Lower leg skin (tissue), 4 donors: ENCODE measurements at regions not wholly inside any gene's neighbourhood (a gene's known extent, or its start where the extent isn't known, plus 50 kb on each side); places are given as distances from the start of the nearest gene placed in this dataset.

Experiments
- DNase-seq, 2 donors: peaks; one replicate each; pipeline ENCODE4 v3.0.0-alpha.2; 2019; ENCODE audit warnings: low spot score in 2 of 2
- H3K4me3 ChIP-seq: fragments of 200-600 bp; sonication (generic); 2 replicates; pipeline ENCODE4 v1.5.1; 2017; ENCODE audit warnings: mild to moderate bottlenecking, low read depth; ENCODE audit not compliant: poor library complexity, severe bottlenecking
- POLR2A ChIP-seq, 2 donors: fragments of 450-650 bp; IDR thresholded peaks; one replicate each; pipeline ENCODE4 v1.6.1; 2016 to 2017; ENCODE audit warnings: antibody characterized with exemption in 2 of 2, mild to moderate bottlenecking in 1 of 2, moderate library complexity in 1 of 2
- WGBS, 2 donors: methylation state at CpG; one replicate each; pipeline ENCODE4 v1.1.5; 2018; 5-methylcytosine and 5-hydroxymethylcytosine counted together
- intact Hi-C: fragments of 100-400 bp; cut with DNase I; formaldehyde crosslinking; loops from one replicate; pipeline ENCODE4 v1.15.0; 2023; ENCODE audit warnings: low total_unique reads
- TF ChIP-seq, protein P1 (sequence below), 3 donors: fragments of 450-650 bp; IDR thresholded peaks; one replicate each; pipeline ENCODE4 v1.5.1; 2016; ENCODE audit warnings: antibody characterized with exemption in 3 of 3, mild to moderate bottlenecking in 3 of 3, moderate library complexity in 2 of 3

DNA sequence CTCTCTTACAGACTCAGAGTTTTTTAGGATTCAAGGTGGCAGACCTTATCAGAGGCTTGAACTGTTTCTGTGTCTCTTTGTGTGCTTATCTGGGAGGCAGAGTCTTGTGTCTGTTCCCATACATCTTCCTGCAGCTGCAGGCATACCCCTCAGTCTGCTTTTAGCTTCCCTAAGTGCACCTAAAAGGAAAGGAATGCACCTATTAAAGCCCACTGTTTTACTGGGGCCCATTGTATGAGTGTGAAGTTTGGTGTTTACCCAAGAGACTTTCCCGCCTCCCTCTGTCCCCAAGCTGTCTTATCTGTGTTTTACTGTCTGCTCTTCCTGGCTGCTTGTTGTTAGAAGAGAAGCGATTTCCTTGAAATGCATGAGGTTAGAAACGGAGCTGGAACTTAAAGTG is 1757.3 kb upstream of the PIK3C3 start:
- DNase-seq = no peak
- no peak for TF ChIP-seq POLR2A (IDR thresholded peaks at IDR 0.05)
- TF ChIP-seq, protein P1, sequence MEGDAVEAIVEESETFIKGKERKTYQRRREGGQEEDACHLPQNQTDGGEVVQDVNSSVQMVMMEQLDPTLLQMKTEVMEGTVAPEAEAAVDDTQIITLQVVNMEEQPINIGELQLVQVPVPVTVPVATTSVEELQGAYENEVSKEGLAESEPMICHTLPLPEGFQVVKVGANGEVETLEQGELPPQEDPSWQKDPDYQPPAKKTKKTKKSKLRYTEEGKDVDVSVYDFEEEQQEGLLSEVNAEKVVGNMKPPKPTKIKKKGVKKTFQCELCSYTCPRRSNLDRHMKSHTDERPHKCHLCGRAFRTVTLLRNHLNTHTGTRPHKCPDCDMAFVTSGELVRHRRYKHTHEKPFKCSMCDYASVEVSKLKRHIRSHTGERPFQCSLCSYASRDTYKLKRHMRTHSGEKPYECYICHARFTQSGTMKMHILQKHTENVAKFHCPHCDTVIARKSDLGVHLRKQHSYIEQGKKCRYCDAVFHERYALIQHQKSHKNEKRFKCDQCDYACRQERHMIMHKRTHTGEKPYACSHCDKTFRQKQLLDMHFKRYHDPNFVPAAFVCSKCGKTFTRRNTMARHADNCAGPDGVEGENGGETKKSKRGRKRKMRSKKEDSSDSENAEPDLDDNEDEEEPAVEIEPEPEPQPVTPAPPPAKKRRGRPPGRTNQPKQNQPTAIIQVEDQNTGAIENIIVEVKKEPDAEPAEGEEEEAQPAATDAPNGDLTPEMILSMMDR (IDR thresholded peaks at IDR 0.05) = no peak
- intact Hi-C loops = no loop called here
- no peak overlapping the region for H3K4me3 ChIP-seq
- WGBS, 2 donors = 76 to 88% methylated on average over 3 of the region's 3 CpGs

- no peak for TF ChIP-seq POLR2A (IDR thresholded peaks at IDR 0.05)
- TF ChIP-seq, protein P1 (IDR thresholded peaks at IDR 0.05) = no peak
- no peak for DNase-seq
- intact Hi-C loops = no loop called here
- no peak overlapping the region for H3K4me3 ChIP-seq
These were observed 1768.4 kb upstream of the PIK3C3 start for GRCh38 chr18:40186677-40187076.

DNA sequence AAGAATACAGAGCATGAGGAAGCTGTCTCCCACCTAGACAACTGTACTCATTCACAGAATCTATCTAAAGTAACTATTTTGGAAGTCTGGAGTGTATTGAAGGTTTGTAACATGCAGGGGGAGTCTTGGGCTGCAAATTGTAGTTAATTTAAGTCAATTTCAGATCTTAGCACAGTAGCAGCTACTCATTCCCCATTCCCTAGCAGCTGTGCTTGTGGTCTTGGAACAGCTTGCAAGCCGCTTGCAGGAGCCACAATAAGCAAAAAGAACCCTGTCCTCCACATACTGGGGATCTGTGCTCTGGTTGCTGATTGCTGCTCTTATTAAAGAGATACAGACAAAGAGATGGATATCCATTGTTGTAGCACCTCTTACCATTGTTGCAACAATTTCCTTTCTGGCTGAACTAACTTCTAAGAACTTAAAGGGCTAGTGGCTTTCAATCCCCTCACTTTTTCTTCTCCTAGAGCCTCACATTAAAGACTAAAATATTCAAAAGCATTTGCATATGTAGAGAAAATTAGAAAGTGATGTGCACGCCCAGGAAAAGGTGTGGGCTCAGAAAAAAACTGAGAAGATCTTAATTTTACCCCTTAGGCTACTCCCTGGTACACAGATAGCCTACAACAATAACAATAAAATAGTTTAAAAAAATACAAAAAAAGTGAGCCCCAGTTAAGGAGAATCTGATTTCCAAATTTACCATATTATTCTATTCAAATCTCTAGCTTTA is 1775.1 kb upstream of the PIK3C3 start:
- TF ChIP-seq, protein P1 (IDR thresholded peaks at IDR 0.05) = no peak
- no peak for TF ChIP-seq POLR2A (IDR thresholded peaks at IDR 0.05)
- H3K4me3 ChIP-seq = no peak overlapping the region
- no peak for DNase-seq
- intact Hi-C loops = no loop called here
- 74 to 75% methylated on average over 2 of the region's 2 CpGs for WGBS, 2 donors

- WGBS, 2 donors = 91 to 92% methylated on average over 1 of the region's 1 CpG
- no peak overlapping the region for H3K4me3 ChIP-seq
- intact Hi-C loops = no loop called here
- TF ChIP-seq, protein P1 (IDR thresholded peaks at IDR 0.05) = no peak
- no peak for TF ChIP-seq POLR2A (IDR thresholded peaks at IDR 0.05)
- DNase-seq = no peak
These were observed 1787.0 kb upstream of the PIK3C3 start for GRCh38 chr18:40168026-40168425.

DNA sequence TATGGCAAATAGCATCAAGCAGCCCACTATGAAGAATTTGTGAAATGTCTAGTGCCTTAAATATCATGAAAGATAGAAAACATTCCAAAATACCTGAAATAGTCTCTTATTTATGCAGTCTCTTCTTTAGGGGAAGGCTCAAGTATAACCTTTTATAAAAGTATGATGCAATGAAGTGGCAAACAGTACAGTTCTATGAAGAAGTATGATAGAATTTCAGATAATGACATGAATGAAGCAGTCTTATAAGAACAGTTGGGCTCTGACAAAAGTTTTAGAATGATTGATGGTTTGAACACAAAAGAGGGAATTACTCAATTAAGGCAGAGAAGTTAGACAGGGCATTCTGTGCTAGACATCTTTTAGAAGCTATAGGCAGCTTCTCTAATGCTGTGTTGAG is 1791.8 kb upstream of the PIK3C3 start:
- intact Hi-C loops = no loop called here
- TF ChIP-seq, protein P1 (IDR thresholded peaks at IDR 0.05) = no peak
- no peak for TF ChIP-seq POLR2A (IDR thresholded peaks at IDR 0.05)
- no peak overlapping the region for H3K4me3 ChIP-seq
- no peak for DNase-seq

DNA sequence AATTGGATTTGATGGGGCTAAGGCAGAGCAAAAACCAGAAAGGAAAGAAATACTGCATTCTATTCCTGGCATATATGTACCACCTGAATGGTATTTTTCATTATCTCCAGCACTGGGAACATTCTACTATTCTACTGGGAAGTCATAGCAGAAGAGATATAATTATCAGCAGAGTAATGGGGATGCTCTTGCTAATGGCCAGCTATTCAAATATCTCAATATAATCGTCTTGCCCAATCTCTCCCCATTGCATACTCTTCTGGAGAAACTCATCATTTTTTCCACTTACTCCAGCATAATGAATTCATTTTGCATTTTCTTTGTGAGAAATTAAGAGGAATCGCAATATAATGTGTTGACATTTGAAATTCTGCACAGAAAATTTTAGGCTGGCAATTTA is 1794.7 kb upstream of the PIK3C3 start:
- no peak for DNase-seq
- TF ChIP-seq, protein P1 (IDR thresholded peaks at IDR 0.05) = no peak
- no peak for TF ChIP-seq POLR2A (IDR thresholded peaks at IDR 0.05)
- WGBS, 2 donors = 66 to 73% methylated on average over 2 of the region's 2 CpGs
- intact Hi-C loops = no loop called here
- no peak overlapping the region for H3K4me3 ChIP-seq
